Ishikawa (cell line): ENCODE measurements at regions not wholly inside any gene's neighbourhood (a gene's known extent, or its start where the extent isn't known, plus 50 kb on each side); places are given as distances from the start of the nearest gene placed in this dataset.

Experiments used
- CREB1 ChIP-seq: IDR thresholded peaks from 2 replicates; pipeline ENCODE4 v1.6.1; 2012; ENCODE audit warnings: low read depth
- EP300 ChIP-seq: IDR thresholded peaks from 2 replicates; pipeline ENCODE4 v1.6.1; 2012; ENCODE audit warnings: borderline replicate concordance
- RAD21 ChIP-seq: IDR thresholded peaks from 2 replicates; pipeline ENCODE4 v1.6.1; 2012; ENCODE audit warnings: low read depth
- TAF1 ChIP-seq: IDR thresholded peaks from 2 replicates; pipeline ENCODE4 v1.6.1; 2012; ENCODE audit warnings: low read depth, mild to moderate bottlenecking
- YY1 ChIP-seq: IDR thresholded peaks from 2 replicates; pipeline ENCODE4 v1.6.1; 2012; ENCODE audit warnings: low read depth
- TF ChIP-seq, protein P1 (sequence below): IDR thresholded peaks from 2 replicates; pipeline ENCODE4 v1.6.1; 2012; ENCODE audit warnings: low read depth, mild to moderate bottlenecking

DNA sequence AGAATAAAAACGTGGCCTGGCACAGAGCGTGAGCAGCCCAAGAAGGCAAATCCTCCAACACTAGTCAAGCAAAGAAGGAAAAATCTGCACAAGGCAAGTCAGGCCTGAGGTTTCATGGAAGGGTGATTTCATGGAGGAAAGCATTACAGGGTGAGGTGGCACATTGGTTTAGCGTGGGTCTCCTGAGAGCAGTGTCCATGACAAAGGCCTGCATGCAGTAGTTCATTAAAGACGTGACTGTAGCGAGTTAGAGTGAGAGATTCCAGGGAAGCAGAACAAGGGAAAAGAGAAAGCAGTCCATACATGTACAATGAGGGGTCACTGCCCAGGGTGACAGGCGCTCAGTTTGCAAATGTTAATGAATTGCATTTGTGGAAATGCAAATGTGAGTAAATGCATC, 285.0 kb upstream of the ERCC4 start:
- TF ChIP-seq, protein P1, sequence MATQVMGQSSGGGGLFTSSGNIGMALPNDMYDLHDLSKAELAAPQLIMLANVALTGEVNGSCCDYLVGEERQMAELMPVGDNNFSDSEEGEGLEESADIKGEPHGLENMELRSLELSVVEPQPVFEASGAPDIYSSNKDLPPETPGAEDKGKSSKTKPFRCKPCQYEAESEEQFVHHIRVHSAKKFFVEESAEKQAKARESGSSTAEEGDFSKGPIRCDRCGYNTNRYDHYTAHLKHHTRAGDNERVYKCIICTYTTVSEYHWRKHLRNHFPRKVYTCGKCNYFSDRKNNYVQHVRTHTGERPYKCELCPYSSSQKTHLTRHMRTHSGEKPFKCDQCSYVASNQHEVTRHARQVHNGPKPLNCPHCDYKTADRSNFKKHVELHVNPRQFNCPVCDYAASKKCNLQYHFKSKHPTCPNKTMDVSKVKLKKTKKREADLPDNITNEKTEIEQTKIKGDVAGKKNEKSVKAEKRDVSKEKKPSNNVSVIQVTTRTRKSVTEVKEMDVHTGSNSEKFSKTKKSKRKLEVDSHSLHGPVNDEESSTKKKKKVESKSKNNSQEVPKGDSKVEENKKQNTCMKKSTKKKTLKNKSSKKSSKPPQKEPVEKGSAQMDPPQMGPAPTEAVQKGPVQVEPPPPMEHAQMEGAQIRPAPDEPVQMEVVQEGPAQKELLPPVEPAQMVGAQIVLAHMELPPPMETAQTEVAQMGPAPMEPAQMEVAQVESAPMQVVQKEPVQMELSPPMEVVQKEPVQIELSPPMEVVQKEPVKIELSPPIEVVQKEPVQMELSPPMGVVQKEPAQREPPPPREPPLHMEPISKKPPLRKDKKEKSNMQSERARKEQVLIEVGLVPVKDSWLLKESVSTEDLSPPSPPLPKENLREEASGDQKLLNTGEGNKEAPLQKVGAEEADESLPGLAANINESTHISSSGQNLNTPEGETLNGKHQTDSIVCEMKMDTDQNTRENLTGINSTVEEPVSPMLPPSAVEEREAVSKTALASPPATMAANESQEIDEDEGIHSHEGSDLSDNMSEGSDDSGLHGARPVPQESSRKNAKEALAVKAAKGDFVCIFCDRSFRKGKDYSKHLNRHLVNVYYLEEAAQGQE, result no peak
- no peak for TF ChIP-seq TAF1
- no peak for TF ChIP-seq CREB1
- TF ChIP-seq EP300, result no peak
- no peak for TF ChIP-seq RAD21
- TF ChIP-seq YY1, result no peak
